Peyer's patch (tissue), 4 donors: ENCODE measurements at regions not wholly inside any gene's neighbourhood (a gene's known extent, or its start where the extent isn't known, plus 50 kb on each side); places are given as distances from the start of the nearest gene placed in this dataset.

Experiments
- POLR2A ChIP-seq, 2 donors: fragments of 450-650 bp; IDR thresholded peaks; one replicate each; pipeline ENCODE4 v1.5.1; 2017; ENCODE audit warnings: antibody characterized with exemption in 2 of 2, mild to moderate bottlenecking in 2 of 2, moderate library complexity in 2 of 2
- TF ChIP-seq, protein P1 (sequence below), 6 experiments: fragments of 450-650 bp in 4 of 6; fragments of 200-600 bp in 2 of 6; sonication (generic) in 1 of 6; IDR thresholded peaks; one replicate each; pipeline ENCODE4 v1.5.1; 2017 to 2019; ENCODE audit warnings: antibody characterized with exemption in 6 of 6, mild to moderate bottlenecking in 3 of 6, moderate library complexity in 1 of 6

GRCh38 chr3:18090377-18090776 is 334.8 kb downstream of the SATB1 start:
- no peak for TF ChIP-seq POLR2A (IDR thresholded peaks at IDR 0.05)
- TF ChIP-seq, protein P1, sequence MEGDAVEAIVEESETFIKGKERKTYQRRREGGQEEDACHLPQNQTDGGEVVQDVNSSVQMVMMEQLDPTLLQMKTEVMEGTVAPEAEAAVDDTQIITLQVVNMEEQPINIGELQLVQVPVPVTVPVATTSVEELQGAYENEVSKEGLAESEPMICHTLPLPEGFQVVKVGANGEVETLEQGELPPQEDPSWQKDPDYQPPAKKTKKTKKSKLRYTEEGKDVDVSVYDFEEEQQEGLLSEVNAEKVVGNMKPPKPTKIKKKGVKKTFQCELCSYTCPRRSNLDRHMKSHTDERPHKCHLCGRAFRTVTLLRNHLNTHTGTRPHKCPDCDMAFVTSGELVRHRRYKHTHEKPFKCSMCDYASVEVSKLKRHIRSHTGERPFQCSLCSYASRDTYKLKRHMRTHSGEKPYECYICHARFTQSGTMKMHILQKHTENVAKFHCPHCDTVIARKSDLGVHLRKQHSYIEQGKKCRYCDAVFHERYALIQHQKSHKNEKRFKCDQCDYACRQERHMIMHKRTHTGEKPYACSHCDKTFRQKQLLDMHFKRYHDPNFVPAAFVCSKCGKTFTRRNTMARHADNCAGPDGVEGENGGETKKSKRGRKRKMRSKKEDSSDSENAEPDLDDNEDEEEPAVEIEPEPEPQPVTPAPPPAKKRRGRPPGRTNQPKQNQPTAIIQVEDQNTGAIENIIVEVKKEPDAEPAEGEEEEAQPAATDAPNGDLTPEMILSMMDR (IDR thresholded peaks at IDR 0.05): no peak
